SIG-M5 (cell line): ENCODE measurements at regions not wholly inside any gene's neighbourhood (a gene's known extent, or its start where the extent isn't known, plus 50 kb on each side); places are given as distances from the start of the nearest gene placed in this dataset.

Experiments used
- DNase-seq: peaks from one replicate; lab custom pipeline; 2025; lab: John Stamatoyannopoulos, UW

- no peak for DNase-seq
These were observed 2381.1 kb upstream of the AGA start for GRCh38 chr4:179823342-179823741.

- no peak for DNase-seq
These were observed 2389.0 kb upstream of the AGA start for GRCh38 chr4:179831274-179831673.

GRCh38 chr4:179836179-179837075 is 2394.2 kb upstream of the AGA start:
- peak; percentile 43 for DNase-seq

- no peak for DNase-seq
These were observed 2399.8 kb upstream of the TENM3 start for GRCh38 chr4:179843370-179843769.

- no peak for DNase-seq
These were observed 2387.7 kb upstream of the TENM3 start for GRCh38 chr4:179855469-179855868.

GRCh38 chr4:179858221-179858620 is 2385.0 kb upstream of the TENM3 start:
- DNase-seq = no peak

GRCh38 chr4:179867300-179867878 is 2375.8 kb upstream of the TENM3 start:
- DNase-seq = no peak

- DNase-seq = no peak
These were observed 2371.5 kb upstream of the TENM3 start for GRCh38 chr4:179871726-179872125.

GRCh38 chr4:179872755-179873154 is 2370.4 kb upstream of the TENM3 start:
- DNase-seq = no peak

- no peak for DNase-seq
These were observed 2362.4 kb upstream of the TENM3 start for GRCh38 chr4:179880756-179881155.

- DNase-seq = no peak
These were observed 2349.0 kb upstream of the TENM3 start for GRCh38 chr4:179894066-179894778.

GRCh38 chr4:179919587-179919986 is 2323.6 kb upstream of the TENM3 start:
- DNase-seq = no peak

GRCh38 chr4:179927473-179927872 is 2315.7 kb upstream of the TENM3 start:
- no peak for DNase-seq

GRCh38 chr4:179941911-179942310 is 2301.3 kb upstream of the TENM3 start:
- DNase-seq = no peak

GRCh38 chr4:179976777-179977176 is 2266.4 kb upstream of the TENM3 start:
- DNase-seq = no peak

GRCh38 chr4:179977378-179977777 is 2265.8 kb upstream of the TENM3 start:
- DNase-seq = no peak

- no peak for DNase-seq
These were observed 2262.0 kb upstream of the TENM3 start for GRCh38 chr4:179981161-179981560.

- DNase-seq = peak; percentile 20
These were observed 2253.2 kb upstream of the TENM3 start for GRCh38 chr4:179989975-179990374.

GRCh38 chr4:180009316-180009715 is 2233.9 kb upstream of the TENM3 start:
- no peak for DNase-seq

GRCh38 chr4:180028682-180029081 is 2214.5 kb upstream of the TENM3 start:
- no peak for DNase-seq

GRCh38 chr4:180031330-180031729 is 2211.9 kb upstream of the TENM3 start:
- DNase-seq = no peak

- no peak for DNase-seq
These were observed 2201.6 kb upstream of the TENM3 start for GRCh38 chr4:180041576-180041975.

- no peak for DNase-seq
These were observed 2190.6 kb upstream of the TENM3 start for GRCh38 chr4:180052629-180053028.
